HepG2 (cell line): ENCODE measurements at regions not wholly inside any gene's neighbourhood (a gene's known extent, or its start where the extent isn't known, plus 50 kb on each side); places are given as distances from the start of the nearest gene placed in this dataset.
A peak's percentile ranks its signal among the peaks of the same experiment; 100 is the strongest.

Experiments
- ATAC-seq: fragments of 200-7000 bp; cut with Tn5 transposase; 3 replicates; pipeline ENCODE4 v1.9.1; 2020; ENCODE audit warnings: mild to moderate bottlenecking, moderate library complexity
- BruUV-seq: library from RNA; stranded (reverse); fragments of 400-500 nt; replicated peaks from 2 replicates; lab custom pipeline; 2021; lab: Mats Ljungman, UMichigan
- CTCF ChIA-PET: fragments of 300-600 bp; formaldehyde crosslinking; extraction: SDS; loops from one replicate; lab custom pipeline; 2021; ENCODE audit warnings: low total read pairs, inconsistent platforms, low intra/inter-chr PET ratio; lab: Yijun Ruan, JAX
- POLR2A ChIA-PET: fragments of 350-600 bp; sonication (Branson Sonifier 250); formaldehyde crosslinking; loops from one replicate; lab custom pipeline; 2020; ENCODE audit warnings: antibody characterized with exemption, inconsistent platforms; lab: Yijun Ruan, JAX
- DNase-seq: peaks from one replicate; pipeline ENCODE4 v3.0.0-alpha.2; 2015; ENCODE audit warnings: low spot score
- FAIRE-seq: peaks from 3 replicates; lab custom pipeline; 2011; peaks lifted over from hg19 to GRCh38; lab: Jason Lieb, UNC
- H2AFZ ChIP-seq: one replicate; pipeline ENCODE4 v1.6.1; 2011; ENCODE audit warnings: low read length, inconsistent platforms
- H3K27ac ChIP-seq: fragments of 300-600 bp; 3 replicates; pipeline ENCODE4 v1.8.0; 2011; ENCODE audit warnings: mixed run types, mild to moderate bottlenecking, mixed read lengths, low read length, inconsistent platforms; ENCODE audit not compliant: insufficient read depth; ENCODE audit errors: extremely low read length
- H3K27me3 ChIP-seq, 2 experiments: fragments of 200-600 bp in 1 of 2; 2 replicates in 1 of 2; 3 replicates in 1 of 2; pipeline versions ENCODE4 v1.6.0 to v1.8.0; 2011; ENCODE audit warnings: low read length in 2 of 2, mild to moderate bottlenecking in 2 of 2, moderate library complexity in 2 of 2, inconsistent platforms in 1 of 2; ENCODE audit not compliant: insufficient read depth in 2 of 2, control insufficient read depth in 1 of 2
- H3K36me3 ChIP-seq, 2 experiments: fragments of 200-600 bp in 1 of 2; replicated peaks in 1 of 2; 2 replicates in 1 of 2; 3 replicates in 1 of 2; pipeline versions ENCODE4 v1.5.1 to v1.8.0; 2011; ENCODE audit warnings: low read length in 2 of 2, inconsistent platforms in 1 of 2; ENCODE audit not compliant: insufficient read depth in 2 of 2, control insufficient read depth in 1 of 2
- H3K4me1 ChIP-seq: 2 replicates; pipeline ENCODE4 v1.5.1; 2012; ENCODE audit warnings: low read length, inconsistent platforms; ENCODE audit not compliant: insufficient read depth
- H3K4me2 ChIP-seq: 2 replicates; pipeline ENCODE4 v1.6.0; 2011; ENCODE audit warnings: low read depth, low read length, inconsistent platforms
- H3K4me3 ChIP-seq, 3 experiments: fragments of 200-600 bp in 1 of 3; sonication (generic), shearing (Covaris generic) in 1 of 3; replicated peaks in 1 of 3; 2 replicates each; pipeline ENCODE4 v1.5.1; 2011 to 2016; ENCODE audit warnings: low read length in 3 of 3, inconsistent platforms in 2 of 3, low read depth in 2 of 3, mild to moderate bottlenecking in 2 of 3, control low read depth in 1 of 3, mixed read lengths in 1 of 3; ENCODE audit not compliant: insufficient read depth in 1 of 3
- H3K79me2 ChIP-seq: one replicate; pipeline ENCODE4 v1.6.1; 2011; ENCODE audit warnings: low read length, inconsistent platforms; ENCODE audit not compliant: insufficient read depth
- H3K9ac ChIP-seq: 2 replicates; pipeline ENCODE4 v1.6.0; 2011; ENCODE audit warnings: mild to moderate bottlenecking, low read depth, low read length, inconsistent platforms; ENCODE audit not compliant: insufficient read depth
- H3K9me3 ChIP-seq: 2 replicates; pipeline ENCODE4 v1.5.1; 2012; ENCODE audit warnings: mild to moderate bottlenecking, low read length
- H4K20me1 ChIP-seq: 2 replicates; pipeline ENCODE4 v1.6.0; 2011; ENCODE audit warnings: inconsistent platforms, mild to moderate bottlenecking, low read length, moderate library complexity; ENCODE audit not compliant: insufficient read depth
- EP300 ChIP-seq, 3 experiments: sonication (generic) in 1 of 3; formaldehyde crosslinking in 1 of 3; IDR thresholded peaks; 2 replicates each; pipeline versions ENCODE4 v1.5.1 to v1.6.1; 2011 to 2020; ENCODE audit warnings: low read depth in 2 of 3, low read length in 2 of 3, borderline replicate concordance in 1 of 3, improper control_type of control experiment in 1 of 3, mild to moderate bottlenecking in 1 of 3, missing genetic modification reagents in 1 of 3, moderate library complexity in 1 of 3
- ERF ChIP-seq: IDR thresholded peaks from 2 replicates; pipeline ENCODE4 v1.6.1; 2018; ENCODE audit warnings: missing biosample characterization, missing genetic modification reagents
- HNRNPK ChIP-seq: fragments of 200-400 bp; formaldehyde crosslinking; IDR thresholded peaks from 2 replicates; pipeline ENCODE4 v1.6.1; 2018; ENCODE audit warnings: low read length, low read depth, moderate library complexity, mild to moderate bottlenecking; ENCODE audit not compliant: poor library complexity, severe bottlenecking
- KAT8 ChIP-seq: IDR thresholded peaks from 2 replicates; pipeline ENCODE4 v1.6.1; 2016; ENCODE audit warnings: missing genetic modification reagents, missing compliant biosample characterization
- KDM3A ChIP-seq: IDR thresholded peaks from 2 replicates; pipeline ENCODE4 v1.6.1; 2018; ENCODE audit warnings: low read depth, missing compliant biosample characterization
- RAD21 ChIP-seq: fragments of 450-650 bp; formaldehyde crosslinking; IDR thresholded peaks from 2 replicates; pipeline ENCODE4 v1.5.0; 2020; ENCODE audit warnings: mild to moderate bottlenecking
- REPIN1 ChIP-seq: sonication (generic); formaldehyde crosslinking; IDR thresholded peaks from 2 replicates; pipeline ENCODE4 v1.8.0; 2022; ENCODE audit warnings: missing genetic modification reagents, low read depth, mild to moderate bottlenecking, borderline replicate concordance
- SMC3 ChIP-seq: IDR thresholded peaks from 2 replicates; pipeline ENCODE4 v1.6.1; 2011; ENCODE audit warnings: low read length, improper control_type of control experiment
- SP4 ChIP-seq: sonication (generic); formaldehyde crosslinking; IDR thresholded peaks from 2 replicates; pipeline ENCODE4 v1.8.1; 2023; ENCODE audit warnings: mild to moderate bottlenecking, missing genetic modification reagents
- STAG1 ChIP-seq: sonication (generic); formaldehyde crosslinking; IDR thresholded peaks from 2 replicates; pipeline ENCODE4 v1.4.0; 2020; ENCODE audit warnings: missing genetic modification reagents
- TEAD3 ChIP-seq: optimal IDR thresholded peaks from 2 replicates; pipeline ENCODE3; 2016; ENCODE audit warnings: borderline replicate concordance
- ZNF317 ChIP-seq: sonication (generic); formaldehyde crosslinking; IDR thresholded peaks from 2 replicates; pipeline ENCODE4 v1.5.0; 2020; ENCODE audit warnings: mild to moderate bottlenecking, missing genetic modification reagents
- WGBS: methylation state at CpG from one replicate; pipeline ENCODE4 v1.1.6; 2017; ENCODE audit warnings: low lambda C conversion rate; 5-methylcytosine and 5-hydroxymethylcytosine counted together
- in situ Hi-C: cut with HindIII; loops from 2 replicates; pipeline ENCODE4 v1.10.0; 2017; ENCODE audit warnings: low pct_unique_long_range_greater_than_20kb; ENCODE audit not compliant: extremely low pct_ligation_motif_present
- intact Hi-C: fragments of 100-400 bp; cut with micrococcal nuclease; formaldehyde crosslinking; loops from one replicate; pipeline ENCODE4 v1.10.0; 2022; ENCODE audit not compliant: unreplicated experiment
- TF ChIP-seq, protein P1 (sequence below): sonication (generic); formaldehyde crosslinking; IDR thresholded peaks from 2 replicates; pipeline ENCODE4 v1.5.0; 2020; ENCODE audit warnings: mild to moderate bottlenecking, missing genetic modification reagents, moderate library complexity
- TF ChIP-seq, protein P2 (sequence below): sonication (generic); formaldehyde crosslinking; IDR thresholded peaks from 2 replicates; pipeline ENCODE4 v1.5.1; 2020; ENCODE audit warnings: missing genetic modification reagents, mild to moderate bottlenecking, borderline replicate concordance
- TF ChIP-seq, protein P3 (sequence below): sonication (generic); formaldehyde crosslinking; IDR thresholded peaks from 2 replicates; pipeline ENCODE4 v1.4.0; 2020; ENCODE audit warnings: missing genetic modification reagents

DNA sequence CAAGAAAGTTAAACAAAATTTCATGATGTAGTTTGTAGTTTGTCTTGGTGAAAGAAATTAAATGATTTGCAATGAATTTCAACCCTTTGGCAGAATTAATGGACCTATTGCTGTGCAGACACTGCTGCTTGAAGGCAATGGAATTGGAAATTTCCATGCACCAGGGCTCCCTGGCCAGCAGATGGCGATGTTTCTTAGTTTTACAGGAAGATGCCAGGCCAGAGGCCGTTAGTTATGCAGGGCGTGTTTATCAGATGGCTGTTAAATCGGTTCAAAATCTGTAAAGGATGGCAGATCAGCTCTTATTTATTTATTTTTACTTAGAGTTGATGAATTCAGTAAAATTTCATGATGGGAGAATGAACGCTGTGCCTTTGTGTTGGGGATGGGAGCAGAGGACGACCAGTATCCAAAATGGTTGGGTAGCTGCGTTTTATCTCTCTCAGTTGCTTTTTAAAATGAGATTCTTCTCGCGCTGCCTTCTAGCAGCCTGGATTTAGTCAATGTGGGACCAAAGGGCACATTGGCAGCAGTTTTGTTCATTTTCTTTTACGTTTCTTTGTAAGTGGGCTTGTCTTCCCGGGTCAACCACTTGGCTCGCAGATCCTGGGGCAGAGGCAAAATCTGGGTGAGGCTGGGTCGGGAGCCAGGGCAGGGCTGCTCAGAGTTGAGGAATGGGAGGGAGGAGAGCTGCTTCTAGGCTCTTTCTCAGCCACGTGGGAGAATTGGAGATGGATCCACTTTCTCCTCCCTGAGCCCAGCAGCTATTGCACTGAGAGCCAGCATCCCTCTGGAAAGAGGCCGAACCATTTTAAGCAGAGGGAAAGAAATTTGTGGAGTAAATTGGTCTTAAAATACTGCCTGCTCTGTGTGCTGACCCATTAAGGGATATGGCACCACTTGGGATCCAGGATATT lies 344.0 kb downstream of the PIK3C3 start:
- intact Hi-C loops: loop anchor here (2.0 to 10.0 kb wide), 5 partner anchors 148 to 1266 kb away; no protein-coding TSS in a partner anchor
- TF ChIP-seq, protein P1, sequence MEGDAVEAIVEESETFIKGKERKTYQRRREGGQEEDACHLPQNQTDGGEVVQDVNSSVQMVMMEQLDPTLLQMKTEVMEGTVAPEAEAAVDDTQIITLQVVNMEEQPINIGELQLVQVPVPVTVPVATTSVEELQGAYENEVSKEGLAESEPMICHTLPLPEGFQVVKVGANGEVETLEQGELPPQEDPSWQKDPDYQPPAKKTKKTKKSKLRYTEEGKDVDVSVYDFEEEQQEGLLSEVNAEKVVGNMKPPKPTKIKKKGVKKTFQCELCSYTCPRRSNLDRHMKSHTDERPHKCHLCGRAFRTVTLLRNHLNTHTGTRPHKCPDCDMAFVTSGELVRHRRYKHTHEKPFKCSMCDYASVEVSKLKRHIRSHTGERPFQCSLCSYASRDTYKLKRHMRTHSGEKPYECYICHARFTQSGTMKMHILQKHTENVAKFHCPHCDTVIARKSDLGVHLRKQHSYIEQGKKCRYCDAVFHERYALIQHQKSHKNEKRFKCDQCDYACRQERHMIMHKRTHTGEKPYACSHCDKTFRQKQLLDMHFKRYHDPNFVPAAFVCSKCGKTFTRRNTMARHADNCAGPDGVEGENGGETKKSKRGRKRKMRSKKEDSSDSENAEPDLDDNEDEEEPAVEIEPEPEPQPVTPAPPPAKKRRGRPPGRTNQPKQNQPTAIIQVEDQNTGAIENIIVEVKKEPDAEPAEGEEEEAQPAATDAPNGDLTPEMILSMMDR (CRISPR knock-in tag): peak; percentile 88
- TF ChIP-seq ERF (CRISPR knock-in tag) (no peak), ZNF317 (CRISPR knock-in tag) (0 out of 2 replicates have a peak, but pooled peaks have one; percentile 51), STAG1 (peak; percentile 92), SP4 (CRISPR knock-in tag) (no peak), EP300 (IDR thresholded peaks at IDR 0.05; ENCODE audit: low read depth in 2 of 2, low read length in 2 of 2) (peak in 1 of 2 experiments; percentile 60; a peak in 1 of 4 replicates), EP300 (CRISPR knock-in tag; IDR thresholded peaks at IDR 0.05; ENCODE audit: borderline replicate concordance) (no peak), KDM3A (CRISPR knock-in tag) (0 out of 2 replicates have a peak, but pooled peaks have one; percentile 37), TEAD3 (CRISPR knock-in tag) (no peak), SMC3 (peak; percentile 94), RAD21 (peak; percentile 80), REPIN1 (CRISPR knock-in tag) (0 out of 2 replicates have a peak, but pooled peaks have one; percentile 21), HNRNPK (no peak), KAT8 (0 out of 2 replicates have a peak, but pooled peaks have one; percentile 18)
- TF ChIP-seq, protein P2, sequence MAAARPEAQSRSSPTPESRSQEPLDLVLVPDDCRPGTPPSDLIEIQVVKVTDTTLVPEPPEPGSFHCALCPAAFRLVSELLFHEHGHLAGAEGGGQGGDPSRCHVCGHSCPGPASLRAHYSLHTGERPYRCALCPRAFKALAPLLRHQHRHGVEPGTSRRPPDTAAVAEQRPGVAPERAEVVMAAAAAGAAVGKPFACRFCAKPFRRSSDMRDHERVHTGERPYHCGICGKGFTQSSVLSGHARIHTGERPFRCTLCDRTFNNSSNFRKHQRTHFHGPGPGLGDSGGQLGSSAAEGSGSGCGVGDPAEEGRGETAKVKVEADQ (CRISPR knock-in tag): no peak
- TF ChIP-seq, protein P3, sequence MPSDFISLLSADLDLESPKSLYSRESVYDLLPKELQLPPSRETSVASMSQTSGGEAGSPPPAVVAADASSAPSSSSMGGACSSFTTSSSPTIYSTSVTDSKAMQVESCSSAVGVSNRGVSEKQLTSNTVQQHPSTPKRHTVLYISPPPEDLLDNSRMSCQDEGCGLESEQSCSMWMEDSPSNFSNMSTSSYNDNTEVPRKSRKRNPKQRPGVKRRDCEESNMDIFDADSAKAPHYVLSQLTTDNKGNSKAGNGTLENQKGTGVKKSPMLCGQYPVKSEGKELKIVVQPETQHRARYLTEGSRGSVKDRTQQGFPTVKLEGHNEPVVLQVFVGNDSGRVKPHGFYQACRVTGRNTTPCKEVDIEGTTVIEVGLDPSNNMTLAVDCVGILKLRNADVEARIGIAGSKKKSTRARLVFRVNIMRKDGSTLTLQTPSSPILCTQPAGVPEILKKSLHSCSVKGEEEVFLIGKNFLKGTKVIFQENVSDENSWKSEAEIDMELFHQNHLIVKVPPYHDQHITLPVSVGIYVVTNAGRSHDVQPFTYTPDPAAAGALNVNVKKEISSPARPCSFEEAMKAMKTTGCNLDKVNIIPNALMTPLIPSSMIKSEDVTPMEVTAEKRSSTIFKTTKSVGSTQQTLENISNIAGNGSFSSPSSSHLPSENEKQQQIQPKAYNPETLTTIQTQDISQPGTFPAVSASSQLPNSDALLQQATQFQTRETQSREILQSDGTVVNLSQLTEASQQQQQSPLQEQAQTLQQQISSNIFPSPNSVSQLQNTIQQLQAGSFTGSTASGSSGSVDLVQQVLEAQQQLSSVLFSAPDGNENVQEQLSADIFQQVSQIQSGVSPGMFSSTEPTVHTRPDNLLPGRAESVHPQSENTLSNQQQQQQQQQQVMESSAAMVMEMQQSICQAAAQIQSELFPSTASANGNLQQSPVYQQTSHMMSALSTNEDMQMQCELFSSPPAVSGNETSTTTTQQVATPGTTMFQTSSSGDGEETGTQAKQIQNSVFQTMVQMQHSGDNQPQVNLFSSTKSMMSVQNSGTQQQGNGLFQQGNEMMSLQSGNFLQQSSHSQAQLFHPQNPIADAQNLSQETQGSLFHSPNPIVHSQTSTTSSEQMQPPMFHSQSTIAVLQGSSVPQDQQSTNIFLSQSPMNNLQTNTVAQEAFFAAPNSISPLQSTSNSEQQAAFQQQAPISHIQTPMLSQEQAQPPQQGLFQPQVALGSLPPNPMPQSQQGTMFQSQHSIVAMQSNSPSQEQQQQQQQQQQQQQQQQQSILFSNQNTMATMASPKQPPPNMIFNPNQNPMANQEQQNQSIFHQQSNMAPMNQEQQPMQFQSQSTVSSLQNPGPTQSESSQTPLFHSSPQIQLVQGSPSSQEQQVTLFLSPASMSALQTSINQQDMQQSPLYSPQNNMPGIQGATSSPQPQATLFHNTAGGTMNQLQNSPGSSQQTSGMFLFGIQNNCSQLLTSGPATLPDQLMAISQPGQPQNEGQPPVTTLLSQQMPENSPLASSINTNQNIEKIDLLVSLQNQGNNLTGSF: peak; percentile 85
- H3K36me3 ChIP-seq: no peaks in the 10 kb centered on the region
- H2AFZ ChIP-seq: no peak overlapping the region
- DNase-seq (peak; percentile 68), ATAC-seq (peak; percentile 94), FAIRE-seq (peak; percentile 83)
- no peaks in the 10 kb centered on the region for H3K79me2 ChIP-seq
- H3K9ac ChIP-seq: no peak overlapping the region
- peaks cover 15% of the 10 kb centered on the region for H3K4me1 ChIP-seq
- no peak overlapping the region for H3K27ac ChIP-seq
- H3K4me2 ChIP-seq: no peak overlapping the region
- no peaks in the 10 kb centered on the region for H3K9me3 ChIP-seq
- POLR2A ChIA-PET: no interaction called here
- no peak overlapping the region for H3K4me3 ChIP-seq
- CTCF ChIA-PET: interaction anchor here (1.5 to 2.0 kb wide), 2 partner anchors 185 to 297 kb away, joined by 5 to 8 read pairs; no protein-coding TSS in a partner anchor
- H4K20me1 ChIP-seq: no peaks in the 10 kb centered on the region
- 60% methylated on average over 15 of the region's 15 CpGs for WGBS
- in situ Hi-C loops: loop anchor here (25.0 kb wide), 2 partner anchors 963 to 1288 kb away; no protein-coding TSS in a partner anchor
- BruUV-seq: no TSS peak
- no peaks in the 10 kb centered on the region for H3K27me3 ChIP-seq
